ENCODE measurements at regions not wholly inside any gene's neighbourhood (a gene's known extent, or its start where the extent isn't known, plus 50 kb on each side); places are given as distances from the start of the nearest gene placed in this dataset.

DNA sequence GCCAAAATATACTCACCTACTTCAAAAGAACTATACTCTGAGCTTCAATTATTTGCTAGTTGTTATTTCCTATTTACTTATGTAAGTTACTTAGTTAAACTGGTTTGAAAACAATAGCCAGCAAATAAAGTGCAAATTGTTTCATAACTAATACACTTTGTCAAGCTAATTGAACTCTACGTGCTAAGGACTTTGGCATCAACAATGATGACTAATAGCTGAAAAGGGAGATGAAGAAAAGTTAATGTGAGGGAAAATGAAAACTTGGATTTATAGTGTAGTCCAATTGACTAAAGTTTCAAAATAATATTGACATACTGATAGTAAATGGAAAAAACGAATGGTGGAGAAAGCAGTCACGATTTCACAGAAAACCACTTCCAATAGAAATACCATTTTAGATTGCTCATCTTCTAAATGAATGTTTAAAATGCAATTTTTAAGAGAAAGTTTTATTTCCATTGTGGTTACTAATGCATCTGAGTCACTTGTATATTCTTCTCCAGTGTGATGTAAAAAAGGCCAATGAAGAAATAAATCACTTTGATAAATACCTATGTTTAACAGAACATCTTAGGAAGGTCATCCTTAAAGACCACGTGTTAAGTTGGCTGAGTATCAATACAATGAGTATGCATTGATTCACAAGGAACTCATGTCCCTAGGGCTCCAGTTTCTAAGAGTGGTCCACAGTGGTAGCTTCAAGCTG lies 455.2 kb downstream of the LTN1 start:
- TF ChIP-seq POLR2A (IDR thresholded peaks at IDR 0.05; ENCODE audit: low read length) (no peak), GATA1 (IDR thresholded peaks at IDR 0.05; ENCODE audit: low read depth, low read length) (no peak)
